ENCODE measurements at regions not wholly inside any gene's neighbourhood (a gene's known extent, or its start where the extent isn't known, plus 50 kb on each side); places are given as distances from the start of the nearest gene placed in this dataset.

- no peak overlapping the region for H3K4me3 ChIP-seq
- H3K36me3 ChIP-seq, result no peaks in the 10 kb centered on the region
- intact Hi-C loops (cut with DNase I), result loop anchor here in 8 of 10 donors (2.0 to 10.0 kb wide), 4 partner anchors 518 to 558 kb away; no protein-coding TSS in a partner anchor
- H3K27ac ChIP-seq, result no peak overlapping the region
- ATAC-seq (no peak), DNase-seq (no peak)
- no peaks in the 10 kb centered on the region for H3K4me1 ChIP-seq
- H3K27me3 ChIP-seq, result no peaks in the 10 kb centered on the region
- no peak for TF ChIP-seq POLR2A (IDR thresholded peaks at IDR 0.05)
- TF ChIP-seq CTCF (IDR thresholded peaks at IDR 0.05), result no peak
- 89 to 93% (median 91%) methylated on average over 3 of the region's 3 CpGs for WGBS, 4 donors
- peaks cover 0 to 17% (median 6%) of the 10 kb centered on the region in 12 donors for H3K9me3 ChIP-seq
These were observed 512.4 kb upstream of the PTGER4 start for GRCh38 chr5:40167283-40167682.

- H3K4me3 ChIP-seq, result no peak overlapping the region
- no peaks in the 10 kb centered on the region for H3K27me3 ChIP-seq
- H3K36me3 ChIP-seq, result no peaks in the 10 kb centered on the region
- peaks cover 0 to 17% (median 6%) of the 10 kb centered on the region in 12 donors for H3K9me3 ChIP-seq
- no peak for ATAC-seq
- no peak for DNase-seq
- WGBS, 4 donors, result 76 to 90% (median 77%) methylated on average over 1 of the region's 1 CpG
- no peak overlapping the region for H3K27ac ChIP-seq
- no peaks in the 10 kb centered on the region for H3K4me1 ChIP-seq
- intact Hi-C loops (cut with DNase I), result loop anchor here in 8 of 10 donors (2.0 to 10.0 kb wide), 4 partner anchors 518 to 558 kb away; no protein-coding TSS in a partner anchor
- TF ChIP-seq CTCF (IDR thresholded peaks at IDR 0.05), result no peak
- no peak for TF ChIP-seq POLR2A (IDR thresholded peaks at IDR 0.05)
These were observed 512.9 kb upstream of the PTGER4 start for GRCh38 chr5:40166802-40167201.

GRCh38 chr5:40165789-40166728 is 513.7 kb upstream of the PTGER4 start:
- Histone ChIP-seq H3K4me3 (no peak overlapping the region), H3K9me3 (peaks cover 0 to 13% (median 6%) of the 10 kb centered on the region in 12 donors), H3K27me3 (no peaks in the 10 kb centered on the region), H3K4me1 (no peaks in the 10 kb centered on the region), H3K36me3 (no peaks in the 10 kb centered on the region), H3K27ac (no peak overlapping the region)
- TF ChIP-seq CTCF (IDR thresholded peaks at IDR 0.05) (peak in 8 of 12 donors; percentile 6 to 38 (median 30)), POLR2A (IDR thresholded peaks at IDR 0.05) (no peak)
- DNase-seq (no peak), ATAC-seq (no peak)
- WGBS, 4 donors, result 59 to 80% (median 69%) methylated on average over 7 of the region's 7 CpGs
- intact Hi-C loops (cut with DNase I), result loop anchor here in 8 of 10 donors (2.0 to 10.0 kb wide), 4 partner anchors 519 to 559 kb away; no protein-coding TSS in a partner anchor

GRCh38 chr5:40165106-40165788 is 514.5 kb upstream of the PTGER4 start:
- no peaks in the 10 kb centered on the region for H3K4me1 ChIP-seq
- no peak overlapping the region for H3K4me3 ChIP-seq
- H3K27me3 ChIP-seq, result no peaks in the 10 kb centered on the region
- peaks cover 0 to 5% (median 1%) of the 10 kb centered on the region in 12 donors for H3K9me3 ChIP-seq
- no peak overlapping the region for H3K27ac ChIP-seq
- ATAC-seq (no peak), DNase-seq (peak in 1 of 5 donors; percentile 47)
- intact Hi-C loops (cut with DNase I), result loop anchor here in 6 of 10 donors (5.0 to 10.0 kb wide), 3 partner anchors 520 to 560 kb away; no protein-coding TSS in a partner anchor
- TF ChIP-seq POLR2A (IDR thresholded peaks at IDR 0.05) (no peak), CTCF (IDR thresholded peaks at IDR 0.05) (no peak)
- 90 to 93% (median 90%) methylated on average over 2 to 6 of the region's 6 CpGs for WGBS, 4 donors
- H3K36me3 ChIP-seq, result no peaks in the 10 kb centered on the region

Data from heart left ventricle (tissue), 16 donors.